DMS 273 (cell line): ENCODE measurements at regions not wholly inside any gene's neighbourhood (a gene's known extent, or its start where the extent isn't known, plus 50 kb on each side); places are given as distances from the start of the nearest gene placed in this dataset.

Experiments
- DNase-seq: peaks from one replicate; lab custom pipeline; 2025; ENCODE audit not compliant: unreplicated experiment; lab: John Stamatoyannopoulos, UW

GRCh38 chr16:64419832-64420231 lies 702.0 kb downstream of the CDH11 start:
- no peak for DNase-seq

- DNase-seq: no peak
These were observed 704.1 kb downstream of the CDH11 start for GRCh38 chr16:64417711-64418227.

GRCh38 chr16:64416216-64417005 lies 705.5 kb downstream of the CDH11 start:
- peak; percentile 60 for DNase-seq

- DNase-seq: no peak
These were observed 709.1 kb downstream of the CDH11 start for GRCh38 chr16:64412578-64413280.

- no peak for DNase-seq
These were observed 711.6 kb downstream of the CDH11 start for GRCh38 chr16:64410306-64410705.

- DNase-seq: no peak
These were observed 712.1 kb downstream of the CDH11 start for GRCh38 chr16:64409783-64410210.

- no peak for DNase-seq
These were observed 713.2 kb downstream of the CDH11 start for GRCh38 chr16:64408699-64409098.

- peak; percentile 93 for DNase-seq
These were observed 715.1 kb downstream of the CDH11 start for GRCh38 chr16:64406770-64407181.

GRCh38 chr16:64403352-64403751 lies 718.5 kb downstream of the CDH11 start:
- DNase-seq: no peak

- DNase-seq: no peak
These were observed 723.1 kb downstream of the CDH11 start for GRCh38 chr16:64398793-64399192.

- DNase-seq: no peak
These were observed 723.8 kb downstream of the CDH11 start for GRCh38 chr16:64397945-64398508.

- DNase-seq: no peak
These were observed 724.8 kb downstream of the CDH11 start for GRCh38 chr16:64397042-64397441.

- DNase-seq: no peak
These were observed 727.8 kb downstream of the CDH11 start for GRCh38 chr16:64394061-64394460.

GRCh38 chr16:64392456-64392855 lies 729.4 kb downstream of the CDH11 start:
- no peak for DNase-seq

GRCh38 chr16:64391063-64391600 lies 730.7 kb downstream of the CDH11 start:
- no peak for DNase-seq

GRCh38 chr16:64390102-64390501 lies 731.8 kb downstream of the CDH11 start:
- DNase-seq: no peak

GRCh38 chr16:64384636-64385035 lies 737.2 kb downstream of the CDH11 start:
- no peak for DNase-seq

GRCh38 chr16:64381979-64382378 lies 739.9 kb downstream of the CDH11 start:
- no peak for DNase-seq

GRCh38 chr16:64380751-64381150 lies 741.1 kb downstream of the CDH11 start:
- DNase-seq: no peak

GRCh38 chr16:64375391-64375980 lies 746.4 kb downstream of the CDH11 start:
- DNase-seq: no peak

- DNase-seq: peak; percentile 4
These were observed 751.8 kb downstream of the CDH11 start for GRCh38 chr16:64370112-64370511.
